GM19238 (cell line): ENCODE measurements at regions not wholly inside any gene's neighbourhood (a gene's known extent, or its start where the extent isn't known, plus 50 kb on each side); places are given as distances from the start of the nearest gene placed in this dataset.

Experiments
- DNase-seq: peaks from one replicate; pipeline ENCODE4 v3.0.0; 2011; ENCODE audit warnings: low spot score; ENCODE audit not compliant: insufficient read length

GRCh38 chr10:84089162-84089561 lies 50.1 kb upstream of the GHITM start:
- DNase-seq = no peak
